ENCODE measurements at regions not wholly inside any gene's neighbourhood (a gene's known extent, or its start where the extent isn't known, plus 50 kb on each side); places are given as distances from the start of the nearest gene placed in this dataset.

DNA sequence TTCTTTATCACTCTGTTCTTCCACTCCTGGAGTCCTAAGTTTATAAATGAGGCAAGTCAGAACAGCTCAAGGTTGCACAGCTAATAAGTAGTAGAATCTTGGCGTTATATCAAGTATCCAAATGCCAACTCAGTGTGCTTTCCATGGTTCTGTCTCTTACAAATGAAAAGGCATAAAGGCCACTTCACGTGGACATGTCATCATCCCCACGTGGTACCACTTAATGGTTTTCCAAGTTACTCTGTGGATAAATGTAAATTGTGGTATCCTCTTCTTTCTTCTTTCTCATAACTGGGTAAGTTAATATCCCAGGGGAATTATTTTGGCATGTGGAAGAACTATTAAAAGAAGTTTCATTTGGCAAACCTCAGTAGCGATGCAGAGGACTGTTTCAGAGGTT lies 131.5 kb upstream of the L3MBTL4 start:
- TF ChIP-seq, protein P1, sequence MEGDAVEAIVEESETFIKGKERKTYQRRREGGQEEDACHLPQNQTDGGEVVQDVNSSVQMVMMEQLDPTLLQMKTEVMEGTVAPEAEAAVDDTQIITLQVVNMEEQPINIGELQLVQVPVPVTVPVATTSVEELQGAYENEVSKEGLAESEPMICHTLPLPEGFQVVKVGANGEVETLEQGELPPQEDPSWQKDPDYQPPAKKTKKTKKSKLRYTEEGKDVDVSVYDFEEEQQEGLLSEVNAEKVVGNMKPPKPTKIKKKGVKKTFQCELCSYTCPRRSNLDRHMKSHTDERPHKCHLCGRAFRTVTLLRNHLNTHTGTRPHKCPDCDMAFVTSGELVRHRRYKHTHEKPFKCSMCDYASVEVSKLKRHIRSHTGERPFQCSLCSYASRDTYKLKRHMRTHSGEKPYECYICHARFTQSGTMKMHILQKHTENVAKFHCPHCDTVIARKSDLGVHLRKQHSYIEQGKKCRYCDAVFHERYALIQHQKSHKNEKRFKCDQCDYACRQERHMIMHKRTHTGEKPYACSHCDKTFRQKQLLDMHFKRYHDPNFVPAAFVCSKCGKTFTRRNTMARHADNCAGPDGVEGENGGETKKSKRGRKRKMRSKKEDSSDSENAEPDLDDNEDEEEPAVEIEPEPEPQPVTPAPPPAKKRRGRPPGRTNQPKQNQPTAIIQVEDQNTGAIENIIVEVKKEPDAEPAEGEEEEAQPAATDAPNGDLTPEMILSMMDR (IDR thresholded peaks at IDR 0.05): no peak
- no peak for TF ChIP-seq EZH2 (IDR thresholded peaks at IDR 0.05; ENCODE audit: borderline replicate concordance, insufficient read depth, low read depth, low read length, poor library complexity, severe bottlenecking)
